MM.1S (cell line): ENCODE measurements at regions not wholly inside any gene's neighbourhood (a gene's known extent, or its start where the extent isn't known, plus 50 kb on each side); places are given as distances from the start of the nearest gene placed in this dataset.

Source experiments
- EZH2 ChIP-seq: fragments of 300-600 bp; sonication (generic); optimal IDR thresholded peaks from 2 replicates; pipeline ENCODE3; 2017; ENCODE audit warnings: low read depth, mild to moderate bottlenecking, antibody characterized with exemption, low read length, mixed read lengths
- EZH2phosphoT487 ChIP-seq: fragments of 300-600 bp; sonication (generic); IDR thresholded peaks from 2 replicates; pipeline ENCODE4 v1.6.1; 2018; ENCODE audit warnings: antibody characterized with exemption, low read length
- TF ChIP-seq, protein P1 (sequence below): fragments of 300-600 bp; sonication (generic); IDR thresholded peaks from 2 replicates; pipeline ENCODE4 v1.5.1; 2016; ENCODE audit warnings: antibody characterized with exemption, low read length, mixed read lengths

DNA sequence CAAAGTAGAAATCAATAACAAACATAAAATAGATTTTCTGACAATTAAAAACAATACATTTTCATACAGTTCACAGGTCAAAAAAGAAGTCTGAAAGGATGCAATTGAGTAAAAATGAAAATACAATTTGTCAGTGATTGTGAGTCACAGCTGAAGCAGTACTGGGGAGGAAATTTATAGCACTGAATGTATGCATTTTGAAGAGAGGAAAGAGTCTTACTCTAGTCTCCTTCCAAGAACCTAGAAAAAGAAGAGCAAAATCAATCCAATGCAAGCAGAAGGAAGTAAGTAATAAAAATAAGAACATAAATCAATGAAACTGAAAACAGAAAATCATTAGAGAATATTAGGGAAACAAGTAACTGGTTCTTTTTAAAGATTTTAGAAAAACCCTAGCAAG is 507.2 kb upstream of the IGFBP3 start:
- TF ChIP-seq, protein P1, sequence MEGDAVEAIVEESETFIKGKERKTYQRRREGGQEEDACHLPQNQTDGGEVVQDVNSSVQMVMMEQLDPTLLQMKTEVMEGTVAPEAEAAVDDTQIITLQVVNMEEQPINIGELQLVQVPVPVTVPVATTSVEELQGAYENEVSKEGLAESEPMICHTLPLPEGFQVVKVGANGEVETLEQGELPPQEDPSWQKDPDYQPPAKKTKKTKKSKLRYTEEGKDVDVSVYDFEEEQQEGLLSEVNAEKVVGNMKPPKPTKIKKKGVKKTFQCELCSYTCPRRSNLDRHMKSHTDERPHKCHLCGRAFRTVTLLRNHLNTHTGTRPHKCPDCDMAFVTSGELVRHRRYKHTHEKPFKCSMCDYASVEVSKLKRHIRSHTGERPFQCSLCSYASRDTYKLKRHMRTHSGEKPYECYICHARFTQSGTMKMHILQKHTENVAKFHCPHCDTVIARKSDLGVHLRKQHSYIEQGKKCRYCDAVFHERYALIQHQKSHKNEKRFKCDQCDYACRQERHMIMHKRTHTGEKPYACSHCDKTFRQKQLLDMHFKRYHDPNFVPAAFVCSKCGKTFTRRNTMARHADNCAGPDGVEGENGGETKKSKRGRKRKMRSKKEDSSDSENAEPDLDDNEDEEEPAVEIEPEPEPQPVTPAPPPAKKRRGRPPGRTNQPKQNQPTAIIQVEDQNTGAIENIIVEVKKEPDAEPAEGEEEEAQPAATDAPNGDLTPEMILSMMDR, result no peak
- no peak for TF ChIP-seq EZH2
- no peak for TF ChIP-seq EZH2phosphoT487
